22Rv1 (cell line): ENCODE measurements at regions not wholly inside any gene's neighbourhood (a gene's known extent, or its start where the extent isn't known, plus 50 kb on each side); places are given as distances from the start of the nearest gene placed in this dataset.

Source experiments
- H3K27ac ChIP-seq: fragments of 450-650 bp; 2 replicates; pipeline ENCODE4 v1.5.1; 2017
- ZFX ChIP-seq: fragments of 450-650 bp; IDR thresholded peaks from 2 replicates; pipeline ENCODE4 v1.6.1; 2017; ENCODE audit warnings: antibody characterized with exemption, borderline replicate concordance
- TF ChIP-seq, protein P1 (sequence below): fragments of 450-650 bp; IDR thresholded peaks from 2 replicates; pipeline ENCODE4 v1.5.1; 2017; ENCODE audit warnings: mild to moderate bottlenecking

DNA sequence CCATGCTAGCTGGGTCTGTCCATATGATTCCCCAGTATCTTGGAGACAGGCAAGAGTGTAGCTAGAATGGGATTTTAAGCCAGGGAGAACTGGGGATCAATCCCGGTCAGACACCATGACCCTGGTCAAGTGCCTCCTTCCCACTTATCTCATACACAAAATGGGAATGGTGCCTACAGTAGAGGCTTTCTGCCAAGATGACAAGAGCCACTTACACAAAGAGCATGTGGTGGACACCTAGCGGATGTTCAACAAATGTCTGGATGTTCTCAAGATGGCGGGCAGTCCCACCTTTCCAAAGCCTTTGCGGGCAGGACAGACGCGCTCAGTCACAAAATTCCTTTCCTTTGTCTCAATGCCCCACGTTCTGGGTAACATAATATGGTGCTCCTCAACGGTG, 57.3 kb downstream of the MAF start:
- no peak overlapping the region for H3K27ac ChIP-seq
- TF ChIP-seq ZFX: no peak
- TF ChIP-seq, protein P1, sequence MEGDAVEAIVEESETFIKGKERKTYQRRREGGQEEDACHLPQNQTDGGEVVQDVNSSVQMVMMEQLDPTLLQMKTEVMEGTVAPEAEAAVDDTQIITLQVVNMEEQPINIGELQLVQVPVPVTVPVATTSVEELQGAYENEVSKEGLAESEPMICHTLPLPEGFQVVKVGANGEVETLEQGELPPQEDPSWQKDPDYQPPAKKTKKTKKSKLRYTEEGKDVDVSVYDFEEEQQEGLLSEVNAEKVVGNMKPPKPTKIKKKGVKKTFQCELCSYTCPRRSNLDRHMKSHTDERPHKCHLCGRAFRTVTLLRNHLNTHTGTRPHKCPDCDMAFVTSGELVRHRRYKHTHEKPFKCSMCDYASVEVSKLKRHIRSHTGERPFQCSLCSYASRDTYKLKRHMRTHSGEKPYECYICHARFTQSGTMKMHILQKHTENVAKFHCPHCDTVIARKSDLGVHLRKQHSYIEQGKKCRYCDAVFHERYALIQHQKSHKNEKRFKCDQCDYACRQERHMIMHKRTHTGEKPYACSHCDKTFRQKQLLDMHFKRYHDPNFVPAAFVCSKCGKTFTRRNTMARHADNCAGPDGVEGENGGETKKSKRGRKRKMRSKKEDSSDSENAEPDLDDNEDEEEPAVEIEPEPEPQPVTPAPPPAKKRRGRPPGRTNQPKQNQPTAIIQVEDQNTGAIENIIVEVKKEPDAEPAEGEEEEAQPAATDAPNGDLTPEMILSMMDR: no peak

DNA sequence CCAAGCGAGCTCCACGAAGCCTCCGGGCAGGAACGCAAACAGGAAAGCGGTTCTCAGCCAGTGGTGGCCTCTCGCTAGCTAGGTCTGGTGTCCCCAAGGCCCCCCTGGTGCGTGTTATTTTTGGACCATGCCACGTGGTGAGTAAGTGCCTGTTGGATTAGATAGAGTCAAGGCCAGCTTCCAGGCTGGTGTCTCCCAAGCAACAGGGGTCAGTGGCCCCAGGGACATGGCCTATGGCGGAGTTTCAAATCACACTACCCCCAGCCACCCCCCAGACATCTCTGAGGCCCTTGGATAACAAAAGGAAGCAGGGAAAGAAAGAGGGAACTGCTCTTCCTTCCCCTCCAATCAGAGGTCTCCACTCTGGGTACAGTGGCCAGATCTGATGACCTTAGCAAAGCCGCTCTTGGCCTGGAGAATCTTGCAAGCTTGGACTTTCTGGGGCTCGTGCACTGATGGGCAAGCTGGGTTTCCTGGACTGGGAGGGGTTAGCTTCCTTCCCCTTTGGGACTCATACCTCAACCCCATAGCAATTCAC, 58.2 kb downstream of the MAF start:
- H3K27ac ChIP-seq: no peak overlapping the region
- TF ChIP-seq, protein P1: no peak
- no peak for TF ChIP-seq ZFX

DNA sequence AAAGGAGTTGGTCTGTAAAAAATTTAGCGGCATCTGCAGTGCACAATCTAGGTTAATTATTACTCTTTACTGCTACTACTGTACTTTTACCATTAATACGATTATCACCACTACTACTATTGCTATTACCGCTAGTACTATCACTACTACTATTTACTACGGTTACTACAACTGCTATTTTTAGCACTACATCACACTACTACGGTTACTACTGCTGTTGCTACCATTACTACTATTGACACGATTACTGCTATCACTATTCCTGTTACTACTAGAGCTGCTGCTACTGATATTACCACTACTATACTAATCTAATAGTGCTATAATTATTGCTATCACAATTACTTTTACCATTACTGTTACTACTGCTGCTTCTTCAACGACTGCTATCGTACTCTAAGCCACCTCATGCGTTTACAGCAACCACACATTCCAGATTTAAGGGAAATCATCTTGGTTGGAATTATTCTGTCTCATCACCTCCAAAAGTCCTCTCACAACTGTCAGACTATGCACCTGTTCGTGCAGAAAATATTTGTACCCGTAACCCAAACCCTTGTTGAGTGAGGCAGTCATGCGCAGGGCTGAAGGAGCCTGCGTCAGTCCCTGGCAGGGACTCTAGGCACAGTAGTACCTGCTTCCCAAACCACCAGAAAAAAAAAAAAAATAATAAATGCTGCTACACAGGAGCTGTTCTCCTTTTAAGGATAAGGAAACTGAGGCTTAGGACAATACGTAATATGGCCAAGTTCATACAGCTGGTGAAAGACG, 59.5 kb downstream of the MAF start:
- H3K27ac ChIP-seq: no peak overlapping the region
- TF ChIP-seq, protein P1: no peak
- TF ChIP-seq ZFX: no peak

DNA sequence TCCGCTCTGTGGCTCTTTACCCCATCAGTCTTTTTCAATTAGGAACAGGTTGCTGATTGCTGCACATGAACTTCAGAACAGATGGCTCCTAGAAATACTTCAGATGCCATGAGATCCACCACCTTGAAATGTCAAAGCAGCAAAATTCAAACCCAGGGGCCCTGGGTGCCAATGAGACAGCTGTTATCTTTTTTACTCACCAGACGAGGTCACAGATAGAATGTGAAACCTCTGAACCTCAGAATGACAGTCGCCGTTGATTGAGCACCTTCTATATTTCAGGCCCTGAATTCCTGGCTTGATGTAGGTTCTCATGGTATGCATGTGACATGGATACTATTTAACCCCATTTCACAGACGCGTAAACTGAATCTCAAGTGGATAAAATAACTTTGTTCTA, 63.0 kb downstream of the MAF start:
- H3K27ac ChIP-seq: no peak overlapping the region
- TF ChIP-seq ZFX: no peak
- TF ChIP-seq, protein P1: no peak

DNA sequence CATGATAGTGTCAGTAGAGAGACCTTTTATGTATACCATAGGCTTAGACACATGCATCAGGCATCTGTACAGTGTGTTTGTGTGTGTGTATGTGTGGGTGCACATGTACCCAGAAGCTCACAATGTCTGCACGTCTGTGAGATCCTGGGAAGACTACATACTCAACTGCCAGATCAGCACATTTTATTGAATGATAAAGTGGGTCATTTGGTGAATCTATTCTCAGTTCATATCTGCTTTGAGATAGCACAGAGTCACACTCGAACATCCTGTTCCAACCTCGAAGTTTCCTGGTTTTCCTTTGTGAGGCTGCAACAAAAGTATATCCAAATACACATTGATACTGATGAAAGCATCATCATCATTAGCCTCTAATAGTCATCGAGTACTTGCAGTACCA, 63.6 kb downstream of the MAF start:
- no peak overlapping the region for H3K27ac ChIP-seq
- TF ChIP-seq, protein P1: no peak
- no peak for TF ChIP-seq ZFX

DNA sequence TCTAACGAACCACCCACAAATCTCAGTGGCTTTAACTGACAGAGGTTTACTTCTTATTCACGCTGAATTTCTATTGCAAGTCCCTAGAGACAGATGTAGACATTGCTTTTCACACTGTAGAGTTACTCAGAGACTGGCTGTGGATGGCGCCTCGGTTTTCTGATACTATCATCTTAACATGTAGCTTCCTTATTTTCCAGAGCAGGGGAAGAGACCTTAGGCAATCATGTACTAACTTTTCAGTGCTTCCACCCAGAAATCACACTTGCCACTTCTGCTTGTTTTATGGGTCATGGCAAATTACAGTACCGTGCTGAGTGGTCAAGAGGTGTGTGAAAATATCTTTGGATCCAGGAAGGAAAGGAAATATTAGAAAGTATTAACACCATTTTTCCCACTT, 65.4 kb downstream of the MAF start:
- H3K27ac ChIP-seq: no peak overlapping the region
- TF ChIP-seq, protein P1: no peak
- TF ChIP-seq ZFX: no peak

DNA sequence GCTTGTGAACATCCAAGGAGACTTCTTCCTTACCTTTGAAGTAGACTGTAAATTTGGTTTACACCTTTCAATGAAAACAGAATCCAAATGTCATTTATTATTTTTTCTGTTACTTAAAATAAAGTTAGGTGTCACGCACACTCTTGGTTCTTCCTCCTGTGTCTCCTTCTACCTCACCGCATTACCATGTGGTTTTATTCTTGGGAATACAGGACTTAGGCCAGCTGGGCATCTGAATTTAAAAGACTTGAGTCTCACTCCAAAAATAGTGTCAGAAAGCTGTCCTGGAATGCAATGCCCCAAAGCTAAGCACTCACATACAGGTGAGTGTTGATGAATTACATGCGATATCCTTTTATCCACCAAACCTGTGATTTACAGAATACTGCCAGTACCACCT, 66.4 kb downstream of the MAF start:
- TF ChIP-seq ZFX: no peak
- TF ChIP-seq, protein P1: no peak
- H3K27ac ChIP-seq: no peak overlapping the region
